Spinal cord (tissue), 9 donors: ENCODE measurements at regions not wholly inside any gene's neighbourhood (a gene's known extent, or its start where the extent isn't known, plus 50 kb on each side); places are given as distances from the start of the nearest gene placed in this dataset.
A peak's percentile ranks its signal among the peaks of the same experiment; 100 is the strongest.
"Not testable (repeated sequence)": the region's sequence is repeated elsewhere in the genome, so short reads cannot be mapped to it uniquely, and the experiment has no call there.

Source experiments
- DNase-seq, 6 donors: peaks; one replicate each; pipeline versions ENCODE4 v3.0.0 to v3.0.0-alpha.2; 2013 to 2015; ENCODE audit warnings: low spot score in 6 of 6, low read depth in 4 of 6
- H3K27ac ChIP-seq: one replicate; pipeline ENCODE4 v1.5.1; 2013; ENCODE audit warnings: low read depth, low read length, control low read depth
- H3K27me3 ChIP-seq: one replicate; pipeline ENCODE4 v1.6.1; 2013; ENCODE audit warnings: low read length; ENCODE audit not compliant: control insufficient read depth, insufficient read depth
- H3K36me3 ChIP-seq: one replicate; pipeline ENCODE4 v1.6.1; 2013; ENCODE audit warnings: low read length; ENCODE audit not compliant: control insufficient read depth, insufficient read depth
- H3K4me1 ChIP-seq: one replicate; pipeline ENCODE4 v1.6.1; 2013; ENCODE audit warnings: low read length; ENCODE audit not compliant: control insufficient read depth, insufficient read depth
- H3K4me3 ChIP-seq: one replicate; pipeline ENCODE4 v1.5.1; 2013; ENCODE audit warnings: low read depth, low read length, control low read depth
- H3K9me3 ChIP-seq: one replicate; pipeline ENCODE4 v1.6.1; 2013; ENCODE audit warnings: low read length; ENCODE audit not compliant: control insufficient read depth, insufficient read depth
- whole genome bisulfite sequencing: methylation state at CpG from one replicate; pipeline ENCODE4 v1.1.5; 2013; ENCODE audit warnings: missing lambda C conversion rate; ENCODE audit not compliant: insufficient coverage; 5-methylcytosine and 5-hydroxymethylcytosine counted together
- donor health status: healthy.

DNA sequence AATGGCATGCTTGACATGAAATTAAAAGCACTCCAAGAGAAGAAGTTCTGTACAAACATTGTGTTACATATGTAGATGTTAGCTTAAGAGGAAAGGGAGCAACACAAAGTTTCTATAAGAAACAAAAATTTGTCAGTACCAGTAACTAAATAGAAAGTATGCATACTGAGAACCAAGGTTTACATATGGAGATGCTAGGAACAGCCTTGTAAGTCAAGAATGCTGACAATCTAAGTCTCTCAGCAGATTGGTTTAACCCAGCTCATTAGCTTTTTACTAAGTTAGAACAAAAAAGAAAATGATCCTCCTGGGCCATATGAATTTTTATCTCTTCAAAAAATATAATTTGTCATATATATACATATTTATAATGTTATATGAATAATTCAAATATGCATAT is 2022.1 kb upstream of the ACO1 start:
- no peaks in the 10 kb centered on the region for H3K4me1 ChIP-seq
- H3K36me3 ChIP-seq: no peaks in the 10 kb centered on the region
- H3K27ac ChIP-seq: no peak overlapping the region
- peak in 1 of 6 donors; percentile 3 for DNase-seq
- no peaks in the 10 kb centered on the region for H3K27me3 ChIP-seq
- H3K9me3 ChIP-seq: no peaks in the 10 kb centered on the region
- no peak overlapping the region for H3K4me3 ChIP-seq

DNA sequence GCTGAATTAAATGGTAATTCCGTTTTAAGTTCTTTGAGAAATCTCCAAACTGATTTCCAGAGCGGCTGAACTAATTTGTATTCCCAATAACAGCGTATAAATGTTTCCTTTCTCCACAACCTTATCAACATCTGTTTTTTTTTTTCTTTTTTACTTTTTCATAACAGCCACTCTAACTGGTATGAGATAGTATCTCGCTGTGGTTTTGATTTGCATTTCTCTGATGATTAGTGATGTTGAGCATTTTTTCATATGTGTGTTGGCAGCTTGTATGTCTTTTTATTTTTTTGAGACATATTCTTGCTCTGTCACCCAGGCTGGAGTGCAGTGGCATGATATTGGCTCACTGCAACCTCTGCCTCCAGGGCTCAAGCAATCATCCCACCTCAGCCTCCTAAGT is 2018.3 kb upstream of the ACO1 start:
- not testable (repeated sequence) for H3K27ac ChIP-seq, H3K9me3 ChIP-seq, H3K4me3 ChIP-seq, DNase-seq, H3K4me1 ChIP-seq, H3K27me3 ChIP-seq, H3K36me3 ChIP-seq
- no CpG with 5 or more reads among the region's 4 CpGs for WGBS

DNA sequence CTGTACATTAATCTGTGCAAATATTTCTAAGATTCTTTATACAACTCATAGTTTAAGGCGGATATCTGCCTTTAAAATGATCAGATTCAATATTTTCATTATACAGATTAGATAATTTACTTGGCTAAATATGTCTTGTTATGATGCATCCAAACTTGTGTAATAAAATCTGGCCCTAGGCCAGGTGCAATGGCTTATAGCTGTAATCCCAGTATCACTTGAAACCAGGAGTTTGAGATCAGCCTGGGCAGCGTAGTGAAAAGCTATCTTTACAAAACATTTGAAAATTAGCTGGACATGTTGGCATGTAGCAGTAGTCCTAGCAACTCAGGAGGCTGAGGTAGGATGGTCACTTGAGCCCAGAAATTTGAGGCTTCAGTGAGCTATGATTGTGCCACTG is 2002.2 kb upstream of the ACO1 start:
- whole genome bisulfite sequencing: no CpG with 5 or more reads among the region's 2 CpGs
- H3K36me3 ChIP-seq: no peaks in the 10 kb centered on the region
- H3K9me3 ChIP-seq: no peaks in the 10 kb centered on the region
- H3K27ac ChIP-seq: no peak overlapping the region
- H3K4me1 ChIP-seq: no peaks in the 10 kb centered on the region
- H3K4me3 ChIP-seq: no peak overlapping the region
- no peak for DNase-seq
- H3K27me3 ChIP-seq: no peaks in the 10 kb centered on the region

DNA sequence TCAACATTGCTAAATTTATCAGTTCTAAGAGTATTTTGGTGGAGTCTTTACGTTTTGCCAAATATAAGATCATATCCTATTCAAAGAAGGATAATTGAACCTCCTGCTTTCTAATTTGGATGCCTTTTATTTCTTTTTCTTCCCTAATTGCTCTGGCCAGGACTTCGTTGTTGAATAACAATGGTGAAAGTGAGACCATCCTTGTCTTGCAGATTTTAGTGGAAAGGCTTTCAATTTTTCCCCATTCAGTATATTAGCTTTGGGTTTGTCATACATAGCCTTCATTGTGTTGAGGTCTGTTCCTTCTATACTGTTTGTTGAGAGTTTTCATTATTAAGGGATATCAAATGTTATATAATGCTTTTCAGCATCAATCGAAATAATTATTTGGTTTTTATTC is 1974.2 kb upstream of the ACO1 start:
- no CpG with 5 or more reads among the region's 3 CpGs for WGBS
- no peaks in the 10 kb centered on the region for H3K9me3 ChIP-seq
- H3K4me1 ChIP-seq: no peaks in the 10 kb centered on the region
- no peaks in the 10 kb centered on the region for H3K27me3 ChIP-seq
- no peak overlapping the region for H3K4me3 ChIP-seq
- no peak overlapping the region for H3K27ac ChIP-seq
- DNase-seq: no peak
- H3K36me3 ChIP-seq: no peaks in the 10 kb centered on the region

DNA sequence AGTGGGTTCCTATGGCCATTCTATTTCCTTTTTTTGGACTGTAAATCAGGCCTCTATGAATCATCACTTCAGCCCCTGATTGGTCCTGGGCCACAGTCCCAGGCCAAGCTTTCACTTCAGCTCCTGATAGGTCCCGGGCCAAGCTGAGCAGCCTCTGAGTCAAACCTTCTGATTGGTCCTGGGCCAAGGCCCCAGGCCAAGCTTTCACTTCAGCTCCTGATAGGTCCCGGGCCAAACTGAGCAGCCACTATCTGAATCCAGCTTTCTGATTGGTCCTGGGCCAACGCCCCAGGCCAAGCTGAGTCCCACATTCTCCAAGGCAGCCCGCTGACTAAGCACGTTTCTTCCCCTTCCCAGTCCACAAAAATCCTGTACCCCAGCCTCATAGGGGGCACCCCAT is 1972.9 kb upstream of the ACO1 start:
- Histone ChIP-seq H3K27ac (no peak overlapping the region), H3K4me1 (no peaks in the 10 kb centered on the region), H3K4me3 (no peak overlapping the region), H3K27me3 (no peaks in the 10 kb centered on the region), H3K36me3 (no peaks in the 10 kb centered on the region), H3K9me3 (no peaks in the 10 kb centered on the region)
- WGBS: 91% methylated on average over 5 of the region's 5 CpGs
- DNase-seq: no peak

DNA sequence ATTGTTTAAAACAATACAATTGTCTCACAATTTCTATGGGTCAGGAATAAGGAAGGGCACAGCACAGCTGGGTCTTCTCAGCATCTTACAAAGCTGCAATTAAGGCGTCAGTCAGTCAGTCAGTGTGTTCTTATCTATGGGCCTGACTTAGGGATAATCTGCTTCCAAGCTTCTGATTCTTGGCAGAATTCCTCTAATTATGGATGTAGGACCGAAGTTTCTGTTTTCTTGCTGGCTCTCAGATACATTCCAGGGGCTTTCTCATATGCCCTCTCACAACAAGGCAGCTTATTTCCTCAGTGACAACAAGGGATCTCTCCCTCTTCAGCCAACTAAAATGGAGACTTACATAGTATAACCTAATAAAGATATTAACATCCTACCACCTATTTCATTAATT is 1925.3 kb upstream of the ACO1 start:
- 83% methylated on average over 2 of the region's 2 CpGs for WGBS
- no peak overlapping the region for H3K4me3 ChIP-seq
- H3K36me3 ChIP-seq: no peaks in the 10 kb centered on the region
- DNase-seq: no peak
- H3K27ac ChIP-seq: no peak overlapping the region
- H3K27me3 ChIP-seq: no peaks in the 10 kb centered on the region
- H3K9me3 ChIP-seq: no peaks in the 10 kb centered on the region
- H3K4me1 ChIP-seq: no peaks in the 10 kb centered on the region

DNA sequence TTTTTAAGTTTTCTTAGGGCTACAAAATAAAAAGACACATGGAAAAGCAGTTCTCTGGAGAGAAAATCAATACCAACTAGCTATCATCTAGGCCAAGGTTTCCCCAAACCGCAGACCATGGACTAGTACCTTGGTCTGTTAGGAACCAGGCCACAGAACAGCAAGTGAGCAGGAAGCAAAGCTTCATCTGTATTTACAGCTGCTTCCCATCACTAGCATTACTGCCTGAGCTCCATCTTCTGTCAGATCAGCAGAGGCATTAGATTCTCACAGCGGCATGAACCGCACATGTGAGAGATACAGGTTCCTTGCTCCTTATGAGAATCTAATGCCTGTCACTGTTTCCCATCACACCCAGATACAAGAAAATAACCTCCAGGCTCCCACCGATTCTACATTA is 1907.6 kb upstream of the ACO1 start:
- H3K4me3 ChIP-seq: no peak overlapping the region
- H3K4me1 ChIP-seq: no peaks in the 10 kb centered on the region
- peak in 2 of 6 donors; percentile 4 to 9 for DNase-seq
- no peak overlapping the region for H3K27ac ChIP-seq
- no peaks in the 10 kb centered on the region for H3K36me3 ChIP-seq
- H3K9me3 ChIP-seq: no peaks in the 10 kb centered on the region
- no peaks in the 10 kb centered on the region for H3K27me3 ChIP-seq
- WGBS: 85% methylated on average over 3 of the region's 4 CpGs

DNA sequence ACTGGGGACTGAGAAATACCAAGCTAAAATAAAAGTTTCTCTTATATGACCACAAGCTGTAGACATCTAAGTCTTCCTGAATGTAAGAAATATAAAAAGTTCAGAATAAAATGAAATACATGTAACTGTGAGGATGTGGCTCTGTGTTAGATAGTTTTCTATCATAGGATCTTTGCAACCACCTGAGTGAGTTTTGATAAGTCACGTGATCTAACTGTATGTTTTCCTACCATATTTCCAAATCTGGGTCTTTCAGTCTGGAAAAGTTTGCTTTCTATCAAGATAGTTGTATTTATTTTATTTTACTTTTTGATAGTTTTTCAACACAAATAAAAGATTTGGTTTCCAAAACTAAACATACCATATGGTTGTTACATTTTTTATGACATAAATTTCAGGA is 1905.8 kb upstream of the ACO1 start:
- WGBS: no CpG with 5 or more reads among the region's 1 CpG
- Histone ChIP-seq H3K27me3 (no peaks in the 10 kb centered on the region), H3K27ac (no peak overlapping the region), H3K4me1 (no peaks in the 10 kb centered on the region), H3K4me3 (no peak overlapping the region), H3K36me3 (no peaks in the 10 kb centered on the region), H3K9me3 (no peaks in the 10 kb centered on the region)
- DNase-seq: no peak

DNA sequence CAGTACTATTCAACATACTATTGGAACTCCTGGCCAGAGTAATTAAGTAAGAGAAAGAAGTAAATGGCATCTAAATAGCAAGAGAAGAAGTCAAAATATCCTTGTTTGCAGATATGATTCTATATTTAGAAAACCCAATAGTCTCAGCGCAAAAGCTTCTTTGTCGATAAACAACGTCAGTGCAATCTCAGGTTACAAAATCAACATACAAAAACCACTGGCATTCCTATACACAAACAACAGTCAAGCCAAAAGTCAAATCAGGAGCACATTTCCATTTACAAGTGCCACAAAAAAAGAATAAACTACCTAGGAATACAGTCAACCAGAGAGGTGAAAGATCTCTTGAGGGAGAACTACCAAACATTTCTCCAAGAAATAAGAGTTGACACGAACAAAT is 1901.9 kb upstream of the ACO1 start:
- no peak for DNase-seq
- no peak overlapping the region for H3K4me3 ChIP-seq
- H3K9me3 ChIP-seq: no peaks in the 10 kb centered on the region
- no peaks in the 10 kb centered on the region for H3K4me1 ChIP-seq
- no peaks in the 10 kb centered on the region for H3K36me3 ChIP-seq
- 70% methylated on average over 2 of the region's 4 CpGs for WGBS
- no peaks in the 10 kb centered on the region for H3K27me3 ChIP-seq
- no peak overlapping the region for H3K27ac ChIP-seq

DNA sequence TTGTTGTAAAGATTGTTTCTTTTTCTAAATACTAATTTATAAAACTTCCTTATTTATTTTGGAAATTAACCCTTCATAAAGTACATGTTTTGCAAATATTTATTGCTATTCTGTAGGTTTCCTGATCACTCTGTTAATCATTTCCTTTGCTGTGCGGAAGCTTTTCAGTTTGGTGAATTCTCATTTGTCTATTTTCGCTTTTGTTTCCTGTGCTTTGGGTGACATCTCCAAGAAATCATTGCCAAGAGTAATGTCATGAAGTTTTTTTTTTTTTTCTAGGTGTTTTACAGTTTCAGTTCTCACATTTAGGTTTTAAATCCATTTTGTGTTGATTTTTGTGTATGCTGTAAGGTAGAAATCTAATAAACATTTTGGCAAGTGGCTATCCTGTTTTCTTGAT is 1899.8 kb upstream of the ACO1 start:
- DNase-seq: no peak
- Histone ChIP-seq H3K9me3 (no peaks in the 10 kb centered on the region), H3K27ac (no peak overlapping the region), H3K4me1 (no peaks in the 10 kb centered on the region), H3K36me3 (no peaks in the 10 kb centered on the region), H3K4me3 (no peak overlapping the region), H3K27me3 (no peaks in the 10 kb centered on the region)
- 100% methylated on average over 1 of the region's 2 CpGs for WGBS

DNA sequence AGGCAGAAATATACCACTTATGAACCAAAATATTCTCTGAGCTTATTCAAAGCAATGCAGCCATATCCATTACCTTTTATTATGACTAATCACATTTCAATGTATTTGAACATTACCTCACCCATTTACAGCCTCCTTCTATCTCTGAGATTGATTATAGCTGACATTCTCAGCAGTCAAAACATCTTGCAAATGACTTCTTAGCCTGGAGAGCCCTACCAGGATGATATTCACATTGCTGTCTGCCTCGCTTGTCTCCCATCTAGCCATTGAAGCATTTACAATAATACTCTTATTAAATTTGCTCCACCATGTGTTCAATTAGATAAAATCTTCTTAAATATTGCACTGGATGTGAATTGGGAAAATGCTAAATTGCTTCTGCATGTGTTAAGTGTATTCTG is 1879.9 kb upstream of the ACO1 start:
- no peaks in the 10 kb centered on the region for H3K36me3 ChIP-seq

More for the DNA sequence above, 1879.9 kb upstream of the ACO1 start:
- Histone ChIP-seq H3K27ac (no peak overlapping the region), H3K27me3 (no peaks in the 10 kb centered on the region), H3K9me3 (no peaks in the 10 kb centered on the region), H3K4me1 (no peaks in the 10 kb centered on the region), H3K4me3 (no peak overlapping the region)
- peak in 2 of 6 donors; percentile 5 to 82 for DNase-seq
- WGBS: 80% methylated on average over 1 of the region's 1 CpG
